Neural cell (in vitro differentiated cells): ENCODE measurements at regions not wholly inside any gene's neighbourhood (a gene's known extent, or its start where the extent isn't known, plus 50 kb on each side); places are given as distances from the start of the nearest gene placed in this dataset.
"Not testable (repeated sequence)": the region's sequence is repeated elsewhere in the genome, so short reads cannot be mapped to it uniquely, and the experiment has no call there.

Experiments
- CTCF ChIP-seq: fragments of 450-650 bp; IDR thresholded peaks from 2 replicates; pipeline ENCODE4 v1.5.1; 2014; ENCODE audit warnings: antibody characterized with exemption, mild to moderate bottlenecking, moderate library complexity; ENCODE audit not compliant: poor library complexity, severe bottlenecking
- EZH2 ChIP-seq: fragments of 200-600, 300-800 bp; shearing (Covaris generic), sonication (generic); IDR thresholded peaks from 2 replicates; pipeline ENCODE4 v1.6.1; 2014; ENCODE audit warnings: antibody characterized with exemption, low read length, borderline replicate concordance, mild to moderate bottlenecking; ENCODE audit not compliant: insufficient read depth, poor library complexity, severe bottlenecking

- TF ChIP-seq CTCF, EZH2: not testable (repeated sequence)
These were observed 211.0 kb downstream of the ATP6V0E2 start for GRCh38 chr7:150084724-150085123.
